GM19468 (cell line): ENCODE measurements at regions not wholly inside any gene's neighbourhood (a gene's known extent, or its start where the extent isn't known, plus 50 kb on each side); places are given as distances from the start of the nearest gene placed in this dataset.
"Not testable (repeated sequence)": the region's sequence is repeated elsewhere in the genome, so short reads cannot be mapped to it uniquely, and the experiment has no call there.

Experiments used
- ATAC-seq: cut with Tn5 transposase; IDR thresholded peaks from one replicate; pipeline ENCODE4 v1.9.1; 2021; ENCODE audit warnings: mild to moderate bottlenecking, moderate library complexity, moderate number of reproducible peaks; ENCODE audit not compliant: unreplicated experiment; ENCODE audit errors: extremely low read depth

GRCh38 chr1:70666381-70667140 is 255.5 kb downstream of the CTH start:
- ATAC-seq = no peak

- no peak for ATAC-seq
These were observed 256.6 kb downstream of the CTH start for GRCh38 chr1:70667494-70668170.

GRCh38 chr1:70671006-70671405 is 259.9 kb downstream of the CTH start:
- ATAC-seq = no peak

GRCh38 chr1:70672442-70672888 is 261.4 kb downstream of the CTH start:
- ATAC-seq = no peak

GRCh38 chr1:70674941-70675685 is 264.0 kb downstream of the CTH start:
- ATAC-seq = peak; percentile 12

GRCh38 chr1:70675737-70676156 is 264.7 kb downstream of the CTH start:
- peak; percentile 59 for ATAC-seq

- peak; percentile 99 for ATAC-seq
These were observed 274.5 kb downstream of the CTH start for GRCh38 chr1:70685300-70686286.

- ATAC-seq = no peak
These were observed 277.5 kb downstream of the CTH start for GRCh38 chr1:70688580-70688979.

- ATAC-seq = no peak
These were observed 295.4 kb downstream of the CTH start for GRCh38 chr1:70706381-70707037.

- no peak for ATAC-seq
These were observed 296.1 kb downstream of the CTH start for GRCh38 chr1:70707214-70707613.

- no peak for ATAC-seq
These were observed 303.1 kb downstream of the CTH start for GRCh38 chr1:70714149-70714548.

- no peak for ATAC-seq
These were observed 306.1 kb downstream of the CTH start for GRCh38 chr1:70717211-70717610.

GRCh38 chr1:70717656-70718055 is 306.6 kb downstream of the CTH start:
- ATAC-seq = no peak

GRCh38 chr1:70718086-70718630 is 307.1 kb downstream of the CTH start:
- no peak for ATAC-seq

- no peak for ATAC-seq
These were observed 308.1 kb downstream of the CTH start for GRCh38 chr1:70719154-70719553.

- ATAC-seq = no peak
These were observed 309.0 kb downstream of the CTH start for GRCh38 chr1:70720109-70720508.

- no peak for ATAC-seq
These were observed 309.5 kb downstream of the CTH start for GRCh38 chr1:70720521-70720920.

GRCh38 chr1:70727886-70728489 is 316.9 kb downstream of the CTH start:
- no peak for ATAC-seq

- ATAC-seq = not testable (repeated sequence)
These were observed 311.1 kb downstream of the PTGER3 start for GRCh38 chr1:70736518-70736917.
